ENCODE measurements at regions not wholly inside any gene's neighbourhood (a gene's known extent, or its start where the extent isn't known, plus 50 kb on each side); places are given as distances from the start of the nearest gene placed in this dataset.

DNA sequence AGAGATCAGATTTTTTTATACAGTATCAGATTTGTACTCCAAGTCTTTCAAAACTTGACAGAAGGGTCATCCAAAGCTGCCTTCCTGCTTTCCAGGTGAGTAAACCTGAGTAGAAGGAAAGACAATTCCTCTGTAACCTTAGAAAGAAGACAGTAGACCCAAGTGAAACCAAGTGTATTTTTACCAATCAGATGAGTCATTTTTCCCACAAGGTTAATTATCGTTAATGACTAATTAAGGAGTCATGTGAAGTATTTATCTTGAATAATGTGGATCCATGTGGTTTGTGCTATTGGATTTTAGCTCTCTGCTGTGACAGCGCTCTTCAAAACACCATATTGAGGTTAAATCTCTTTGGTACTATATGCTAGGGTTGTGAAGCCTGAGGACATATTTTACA is 74.0 kb upstream of the PELI2 start:
- CTCF ChIA-PET, result interaction anchor here (1.0 to 1.6 kb wide), 3 partner anchors 9 to 378 kb away, joined by 3 to 4 read pairs (median 3); no protein-coding TSS in a partner anchor
- TF ChIP-seq GATA2 (IDR thresholded peaks at IDR 0.05; ENCODE audit: insufficient read depth, insufficient read length, low read depth, low read length) (no peak), FOS (IDR thresholded peaks at IDR 0.05; ENCODE audit: borderline replicate concordance, insufficient read depth, low read length) (no peak), JUN (IDR thresholded peaks at IDR 0.05; ENCODE audit: borderline replicate concordance, insufficient read depth, insufficient read length, low read depth) (no peak), POLR2A (IDR thresholded peaks at IDR 0.05; ENCODE audit: low read depth, low read length) (no peak), MAX (IDR thresholded peaks at IDR 0.05; ENCODE audit: insufficient read depth, insufficient read length) (no peak), MYC (IDR thresholded peaks at IDR 0.05; ENCODE audit: low read depth, low read length) (no peak), POLR2AphosphoS5 (IDR thresholded peaks at IDR 0.05; ENCODE audit: insufficient read depth, low read depth, low read length) (no peak), EZH2 (IDR thresholded peaks at IDR 0.05; ENCODE audit: borderline replicate concordance, low read depth, low read length, severe bottlenecking) (no peak), CTCF (IDR thresholded peaks at IDR 0.05; ENCODE audit: extremely low read depth in 1 of 2, insufficient read depth in 1 of 2, low read depth in 1 of 2, low read length in 2 of 2) (no peak)
- H3K27ac ChIP-seq (ENCODE audit: insufficient read depth, low read depth, low read length), result no peak overlapping the region
- dilution Hi-C loops (cut with MboI; ENCODE audit: extremely low pct_ligation_motif_present, low sequenced_read_pairs), result no loop called here
- no peaks in the 10 kb centered on the region for H3K79me2 ChIP-seq (ENCODE audit: control insufficient read depth, insufficient read depth, low read length)
- H3K9me3 ChIP-seq (replicated peaks; ENCODE audit: control insufficient read depth, insufficient read depth, low read length), result no peaks in the 10 kb centered on the region
- H3K27me3 ChIP-seq (ENCODE audit: control insufficient read depth in 2 of 2, insufficient read depth in 2 of 2, low read length in 2 of 2), result peaks cover 0 to 9% of the 10 kb centered on the region in 2 experiments
- FAIRE-seq (no peak), DNase-seq (ENCODE audit: low read depth, low spot score) (no peak)
- H3K4me1 ChIP-seq (ENCODE audit: control insufficient read depth, extremely low read depth, insufficient read depth, low read length), result no peaks in the 10 kb centered on the region
- no TSS peak for BruUV-seq (replicated peaks)
- intact Hi-C loops (cut with micrococcal nuclease), result no loop called here
- no peaks in the 10 kb centered on the region for H4K20me1 ChIP-seq (replicated peaks; ENCODE audit: control insufficient read depth, extremely low read depth, insufficient read depth, low read length)
- H3K4me3 ChIP-seq (replicated peaks in 1 of 3; ENCODE audit: insufficient read depth in 1 of 3, low read depth in 1 of 3, low read length in 3 of 3), result no peak overlapping the region
- H3K4me2 ChIP-seq (ENCODE audit: insufficient read depth, low read length), result no peak overlapping the region
- POLR2A ChIA-PET, result no interaction called here
- H3K9ac ChIP-seq (replicated peaks; ENCODE audit: extremely low read depth, insufficient read depth, low read length), result no peak overlapping the region
- no peaks in the 10 kb centered on the region for H3K9me1 ChIP-seq (replicated peaks; ENCODE audit: control insufficient read depth, extremely low read depth, insufficient read depth, low read length)
- no peak overlapping the region for H2AFZ ChIP-seq (ENCODE audit: low read depth, low read length)
- no peaks in the 10 kb centered on the region for H3K36me3 ChIP-seq (ENCODE audit: control insufficient read depth in 2 of 2, extremely low read depth in 1 of 2, insufficient read depth in 2 of 2, low read length in 2 of 2)
